CD4-positive, alpha-beta T cell (primary cell): ENCODE measurements at regions not wholly inside any gene's neighbourhood (a gene's known extent, or its start where the extent isn't known, plus 50 kb on each side); places are given as distances from the start of the nearest gene placed in this dataset.
"Not testable (repeated sequence)": the region's sequence is repeated elsewhere in the genome, so short reads cannot be mapped to it uniquely, and the experiment has no call there.

Experiments used
- ATAC-seq: fragments of 200-7000 bp; cut with Tn5 transposase; one replicate; pipeline ENCODE4 v1.10.0; 2022; ENCODE audit warnings: mild to moderate bottlenecking; ENCODE audit not compliant: poor library complexity
- CTCF ChIA-PET: fragments of 350-600 bp; sonication (Branson Sonifier 250); formaldehyde crosslinking; loops from one replicate; lab custom pipeline; 2021; ENCODE audit warnings: antibody characterized with exemption, inconsistent platforms; lab: Charles Lee
- POLR2A ChIA-PET: fragments of 350-600 bp; sonication (Branson Sonifier 250); formaldehyde crosslinking; loops from one replicate; lab custom pipeline; 2021; ENCODE audit warnings: antibody characterized with exemption, inconsistent platforms; lab: Charles Lee
- DNase-seq, 14 experiments: peaks; one replicate each; pipeline ENCODE4 v3.0.0-alpha.2; 2013 to 2020; ENCODE audit warnings: mixed read lengths in 2 of 14
- H3K27ac ChIP-seq, 2 donors: one replicate each; pipeline versions ENCODE4 v1.5.1 to v1.7.0; 2013; ENCODE audit warnings: low read length in 2 of 2, low read depth in 1 of 2, mild to moderate bottlenecking in 1 of 2
- H3K27me3 ChIP-seq, 2 experiments: 1 replicate in 1 of 2; 2 replicates in 1 of 2; pipeline versions ENCODE4 v1.6.1 to v1.7.0; 2013; ENCODE audit warnings: low read length in 2 of 2, control low read depth in 1 of 2, mild to moderate bottlenecking in 1 of 2, moderate library complexity in 1 of 2; ENCODE audit not compliant: insufficient read depth in 2 of 2, control insufficient read depth in 1 of 2
- H3K36me3 ChIP-seq: one replicate; pipeline ENCODE4 v1.6.1; 2013; ENCODE audit warnings: low read length, control low read depth; ENCODE audit not compliant: insufficient read depth
- H3K4me1 ChIP-seq: one replicate; pipeline ENCODE4 v1.6.1; 2013; ENCODE audit warnings: low read length, control low read depth; ENCODE audit not compliant: insufficient read depth
- H3K4me3 ChIP-seq: one replicate; pipeline ENCODE4 v1.5.1; 2013; ENCODE audit warnings: mild to moderate bottlenecking, low read length, moderate library complexity
- H3K9me3 ChIP-seq, 2 experiments: 1 replicate in 1 of 2; 2 replicates in 1 of 2; pipeline versions ENCODE4 v1.6.1 to v1.7.0; 2013; ENCODE audit warnings: low read length in 2 of 2, mild to moderate bottlenecking in 2 of 2, control low read depth in 1 of 2, moderate library complexity in 1 of 2; ENCODE audit not compliant: control insufficient read depth in 1 of 2, insufficient read depth in 1 of 2
- H3K27ac Mint-ChIP-seq: one replicate; pipeline ENCODE4 v1.8.0; 2020; ENCODE audit warnings: mixed read lengths
- H3K27me3 Mint-ChIP-seq: one replicate; pipeline ENCODE4 v1.8.0; 2021; ENCODE audit warnings: mixed read lengths
- H3K36me3 Mint-ChIP-seq: one replicate; pipeline ENCODE4 v1.8.0; 2021; ENCODE audit warnings: low read depth, mixed read lengths
- H3K4me1 Mint-ChIP-seq: one replicate; pipeline ENCODE4 v1.8.0; 2021; ENCODE audit warnings: low read depth, mixed read lengths
- H3K4me3 Mint-ChIP-seq: one replicate; pipeline ENCODE4 v1.8.0; 2020; ENCODE audit warnings: mild to moderate bottlenecking, mixed read lengths
- H3K9me3 Mint-ChIP-seq: one replicate; pipeline ENCODE4 v1.8.0; 2020; ENCODE audit warnings: mixed read lengths
- intact Hi-C, 2 experiments: fragments of 100-400 bp; cut with DNase I in 1 of 2; cut with micrococcal nuclease in 1 of 2; formaldehyde crosslinking; loops; one replicate each; pipeline versions ENCODE4 v1.15.1 to v1.9.0; 2023 to 2025; cut with DNase I, micrococcal nuclease
- TF ChIP-seq, protein P1 (sequence below): fragments of 200-600 bp; IDR thresholded peaks from one replicate; pipeline ENCODE4 v1.8.0; 2022; ENCODE audit warnings: antibody characterized with exemption, mild to moderate bottlenecking

DNA sequence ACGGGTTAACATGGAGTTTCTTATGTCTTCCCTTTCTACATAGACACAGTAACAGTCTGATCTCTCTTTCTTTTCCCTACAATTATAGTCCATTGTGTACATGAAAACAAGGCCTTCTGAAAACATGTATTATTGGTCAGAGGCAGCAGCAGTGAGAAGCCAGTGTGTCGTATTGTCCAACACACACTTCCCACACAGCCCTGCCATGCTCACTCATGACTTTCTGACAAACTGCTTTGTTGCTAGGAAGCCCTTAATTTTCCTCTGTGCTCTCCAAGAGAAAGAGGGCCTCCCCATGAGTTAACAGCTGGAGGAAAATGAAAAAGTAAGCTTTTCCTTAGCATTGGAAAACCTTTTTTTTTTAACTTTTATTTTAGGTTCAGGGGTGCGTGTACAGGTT, 56.4 kb upstream of the N4BP3 start:
- DNase-seq, result no peak
- H3K4me3 ChIP-seq, result no peak overlapping the region
- Mint-ChIP-seq H3K27ac (no peak overlapping the region), H3K4me3 (no peak overlapping the region), H3K36me3 (no peaks in the 10 kb centered on the region), H3K27me3 (no peaks in the 10 kb centered on the region), H3K9me3 (no peaks in the 10 kb centered on the region), H3K4me1 (peaks cover 1% of the 10 kb centered on the region)
- intact Hi-C loops, result no loop called here
- H3K27me3 ChIP-seq, result no peaks in the 10 kb centered on the region
- no peak for ATAC-seq
- no peaks in the 10 kb centered on the region for H3K4me1 ChIP-seq
- TF ChIP-seq, protein P1, sequence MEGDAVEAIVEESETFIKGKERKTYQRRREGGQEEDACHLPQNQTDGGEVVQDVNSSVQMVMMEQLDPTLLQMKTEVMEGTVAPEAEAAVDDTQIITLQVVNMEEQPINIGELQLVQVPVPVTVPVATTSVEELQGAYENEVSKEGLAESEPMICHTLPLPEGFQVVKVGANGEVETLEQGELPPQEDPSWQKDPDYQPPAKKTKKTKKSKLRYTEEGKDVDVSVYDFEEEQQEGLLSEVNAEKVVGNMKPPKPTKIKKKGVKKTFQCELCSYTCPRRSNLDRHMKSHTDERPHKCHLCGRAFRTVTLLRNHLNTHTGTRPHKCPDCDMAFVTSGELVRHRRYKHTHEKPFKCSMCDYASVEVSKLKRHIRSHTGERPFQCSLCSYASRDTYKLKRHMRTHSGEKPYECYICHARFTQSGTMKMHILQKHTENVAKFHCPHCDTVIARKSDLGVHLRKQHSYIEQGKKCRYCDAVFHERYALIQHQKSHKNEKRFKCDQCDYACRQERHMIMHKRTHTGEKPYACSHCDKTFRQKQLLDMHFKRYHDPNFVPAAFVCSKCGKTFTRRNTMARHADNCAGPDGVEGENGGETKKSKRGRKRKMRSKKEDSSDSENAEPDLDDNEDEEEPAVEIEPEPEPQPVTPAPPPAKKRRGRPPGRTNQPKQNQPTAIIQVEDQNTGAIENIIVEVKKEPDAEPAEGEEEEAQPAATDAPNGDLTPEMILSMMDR, result no peak
- no peaks in the 10 kb centered on the region for H3K36me3 ChIP-seq
- H3K9me3 ChIP-seq, result no peaks in the 10 kb centered on the region
- H3K27ac ChIP-seq, result no peak overlapping the region
- POLR2A ChIA-PET, result no interaction called here
- CTCF ChIA-PET, result no interaction called here

DNA sequence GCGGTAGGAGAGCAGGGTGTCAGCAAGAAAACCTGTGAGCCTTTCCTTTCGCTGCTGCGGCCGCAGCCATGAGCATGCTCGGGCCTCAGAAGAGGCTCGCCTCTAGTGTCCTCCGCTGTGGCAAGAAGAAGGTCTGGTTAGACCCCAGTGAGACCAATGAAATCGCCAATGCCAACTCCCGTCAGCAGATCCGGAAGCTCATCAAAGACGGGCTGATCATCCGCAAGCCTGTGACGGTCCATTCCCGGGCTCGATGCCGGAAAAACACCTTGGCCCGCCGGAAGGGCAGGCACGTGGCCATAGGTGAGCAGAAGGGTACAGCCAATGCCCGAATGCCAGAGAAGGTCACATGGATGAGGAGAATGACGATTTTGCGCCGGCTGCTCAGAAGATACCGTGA, 57.8 kb upstream of the N4BP3 start:
- H3K4me1 Mint-ChIP-seq, CTCF ChIA-PET, H3K27me3 ChIP-seq, H3K27me3 Mint-ChIP-seq, H3K4me3 Mint-ChIP-seq, H3K4me1 ChIP-seq, DNase-seq, H3K27ac Mint-ChIP-seq, intact Hi-C loops, H3K36me3 ChIP-seq, H3K9me3 ChIP-seq, ATAC-seq, H3K9me3 Mint-ChIP-seq, H3K27ac ChIP-seq, H3K36me3 Mint-ChIP-seq, H3K4me3 ChIP-seq: not testable (repeated sequence)
- POLR2A ChIA-PET, result interaction anchor here (0.6 kb wide), 1 partner anchor 133 kb away, joined by 5 read pairs; no protein-coding TSS in a partner anchor

DNA sequence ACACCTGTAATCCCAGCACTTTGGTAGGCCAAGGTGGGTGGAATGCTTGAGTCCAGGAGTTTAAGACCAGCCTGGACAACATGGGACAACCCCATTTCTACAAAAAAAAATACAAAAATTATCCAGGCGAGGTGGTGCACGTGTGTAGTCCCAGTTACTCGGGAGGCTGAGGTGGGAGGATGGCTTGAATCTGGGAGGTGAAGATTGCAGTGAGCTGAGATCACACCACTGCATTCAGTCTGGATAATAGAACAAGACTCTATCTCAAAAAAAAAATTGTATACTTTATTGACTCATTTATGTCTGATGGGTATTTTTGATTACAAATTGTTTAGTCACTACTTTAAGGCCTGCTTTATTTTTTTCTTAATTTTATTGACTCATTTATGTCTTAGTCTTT, 56.0 kb upstream of the PROP1 start:
- H3K4me3 ChIP-seq, H3K4me3 Mint-ChIP-seq, H3K9me3 Mint-ChIP-seq, ATAC-seq, intact Hi-C loops, H3K27ac Mint-ChIP-seq, POLR2A ChIA-PET, CTCF ChIA-PET, H3K27ac ChIP-seq, H3K27me3 ChIP-seq, H3K9me3 ChIP-seq, H3K36me3 Mint-ChIP-seq, H3K36me3 ChIP-seq, H3K4me1 ChIP-seq, H3K4me1 Mint-ChIP-seq, H3K27me3 Mint-ChIP-seq, DNase-seq: not testable (repeated sequence)

DNA sequence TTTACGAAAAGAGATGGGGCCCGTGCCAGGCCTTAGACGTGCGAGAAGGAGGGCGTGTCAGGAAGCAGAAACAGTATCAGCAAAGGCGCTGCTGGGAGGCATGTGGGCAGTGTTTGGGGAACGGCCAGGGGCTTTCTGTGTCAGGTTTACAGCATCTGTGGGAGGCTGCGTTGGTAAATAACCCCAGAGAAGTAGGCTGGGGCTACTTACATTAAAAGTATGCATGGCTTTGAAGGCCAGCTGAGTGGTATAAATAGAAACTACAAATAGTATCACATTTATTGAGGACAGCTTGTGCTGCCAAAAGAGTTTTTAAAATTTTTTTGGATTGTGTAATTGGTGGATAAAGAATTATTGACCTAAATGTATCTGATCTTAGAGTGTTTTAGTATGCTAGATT, 54.8 kb upstream of the PROP1 start:
- H3K4me1 ChIP-seq, DNase-seq, intact Hi-C loops, H3K27ac Mint-ChIP-seq, H3K27ac ChIP-seq, H3K4me3 Mint-ChIP-seq, ATAC-seq, H3K36me3 ChIP-seq, CTCF ChIA-PET, H3K9me3 Mint-ChIP-seq, POLR2A ChIA-PET, H3K36me3 Mint-ChIP-seq, H3K27me3 ChIP-seq, H3K9me3 ChIP-seq, H3K27me3 Mint-ChIP-seq, H3K4me3 ChIP-seq, H3K4me1 Mint-ChIP-seq: not testable (repeated sequence)

DNA sequence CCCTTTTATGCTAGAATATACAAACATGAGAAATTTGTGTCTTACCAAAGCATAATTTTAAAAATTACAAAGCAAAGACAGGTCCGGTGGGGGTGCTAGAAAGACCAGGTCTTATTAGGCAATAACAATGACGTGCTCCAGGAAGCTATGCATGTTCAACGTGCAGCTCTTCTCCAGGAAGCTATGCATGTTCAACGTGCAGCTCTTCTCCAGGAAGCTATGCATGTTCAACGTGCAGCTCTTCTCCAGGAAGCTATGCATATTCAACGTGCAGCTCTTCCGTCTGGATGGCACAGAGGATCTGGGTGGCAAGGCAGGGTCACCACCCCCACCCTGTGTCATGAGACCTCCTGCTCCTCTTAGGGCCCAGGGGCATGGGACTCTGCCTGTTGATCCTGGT, 51.9 kb upstream of the PROP1 start:
- H3K27me3 ChIP-seq, H3K4me3 ChIP-seq, intact Hi-C loops, H3K27me3 Mint-ChIP-seq, H3K4me3 Mint-ChIP-seq, POLR2A ChIA-PET, H3K4me1 Mint-ChIP-seq, H3K27ac ChIP-seq, H3K4me1 ChIP-seq, ATAC-seq, H3K27ac Mint-ChIP-seq, H3K36me3 ChIP-seq, H3K9me3 ChIP-seq, H3K36me3 Mint-ChIP-seq, H3K9me3 Mint-ChIP-seq, DNase-seq, CTCF ChIA-PET: not testable (repeated sequence)

DNA sequence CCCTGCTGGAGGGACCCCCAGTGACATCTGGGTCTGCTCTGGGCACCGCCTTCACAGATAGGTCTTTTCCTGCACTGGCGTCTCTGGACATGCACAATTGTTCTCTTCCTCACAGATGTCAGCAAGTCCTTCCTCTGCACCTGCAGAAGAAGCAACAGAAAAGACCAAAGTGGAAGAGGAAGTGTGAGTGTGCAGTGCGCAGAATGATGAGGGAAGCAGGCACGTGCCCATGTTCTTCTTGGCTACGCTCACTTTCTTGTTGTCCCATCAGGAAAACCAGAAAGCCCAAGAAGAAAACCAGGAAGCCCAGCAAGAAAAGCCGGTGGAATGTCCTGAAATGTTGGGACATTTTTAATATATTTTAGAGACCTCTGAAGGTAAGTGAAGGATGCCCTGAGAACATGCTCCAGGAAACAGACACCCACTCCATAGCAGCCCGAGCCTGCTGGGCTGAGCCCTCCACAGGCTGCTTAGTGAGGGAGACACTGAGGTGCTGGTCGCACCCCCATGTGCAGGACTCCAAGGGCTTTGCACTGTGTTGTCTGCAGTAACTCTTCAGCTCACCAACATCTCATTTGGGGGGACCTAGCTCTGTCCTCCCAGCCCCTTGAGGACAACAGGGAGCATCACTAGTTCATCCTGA, 50.8 kb upstream of the PROP1 start:
- H3K27me3 ChIP-seq, intact Hi-C loops, ATAC-seq, H3K4me3 Mint-ChIP-seq, H3K27me3 Mint-ChIP-seq, H3K4me3 ChIP-seq, H3K27ac Mint-ChIP-seq, H3K27ac ChIP-seq, DNase-seq, H3K36me3 ChIP-seq, H3K4me1 ChIP-seq, H3K36me3 Mint-ChIP-seq, H3K4me1 Mint-ChIP-seq, CTCF ChIA-PET, H3K9me3 Mint-ChIP-seq, H3K9me3 ChIP-seq, POLR2A ChIA-PET: not testable (repeated sequence)
